Astrocyte (in vitro differentiated cells and primary cell): ENCODE measurements at regions not wholly inside any gene's neighbourhood (a gene's known extent, or its start where the extent isn't known, plus 50 kb on each side); places are given as distances from the start of the nearest gene placed in this dataset.

Experiments
- DNase-seq: peaks from one replicate; pipeline ENCODE4 v3.0.0-alpha.2; 2010; ENCODE audit warnings: low read depth
- FAIRE-seq: peaks from 2 replicates; lab custom pipeline; 2011; peaks lifted over from hg19 to GRCh38; lab: Jason Lieb, UNC
- H2AFZ ChIP-seq: 2 replicates; pipeline ENCODE4 v1.6.0; 2012; ENCODE audit warnings: low read depth, low read length, inconsistent platforms
- H3K27ac ChIP-seq: 2 replicates; pipeline ENCODE4 v1.5.1; 2011; ENCODE audit warnings: low read depth, low read length, inconsistent platforms
- H3K27me3 ChIP-seq: 2 replicates; pipeline ENCODE4 v1.6.0; 2011; ENCODE audit warnings: low read length, inconsistent platforms; ENCODE audit not compliant: insufficient read depth
- H3K36me3 ChIP-seq: 2 replicates; pipeline ENCODE4 v1.5.1; 2011; ENCODE audit warnings: low read length, inconsistent platforms; ENCODE audit not compliant: insufficient read depth
- H3K4me1 ChIP-seq: 2 replicates; pipeline ENCODE4 v1.5.1; 2011; ENCODE audit warnings: low read length, inconsistent platforms; ENCODE audit not compliant: insufficient read depth
- H3K4me2 ChIP-seq: 2 replicates; pipeline ENCODE4 v1.6.0; 2012; ENCODE audit warnings: low read length, inconsistent platforms
- H3K4me3 ChIP-seq: 2 replicates; pipeline ENCODE4 v1.5.1; 2011; ENCODE audit warnings: low read depth, mild to moderate bottlenecking, low read length, inconsistent platforms; ENCODE audit not compliant: insufficient read depth
- H3K79me2 ChIP-seq: 2 replicates; pipeline ENCODE4 v1.6.0; 2012; ENCODE audit warnings: mild to moderate bottlenecking, low read length, inconsistent platforms; ENCODE audit not compliant: insufficient read depth
- H3K9ac ChIP-seq: 2 replicates; pipeline ENCODE4 v1.6.0; 2012; ENCODE audit warnings: mild to moderate bottlenecking, low read length, inconsistent platforms
- H3K9me3 ChIP-seq: 2 replicates; pipeline ENCODE4 v1.5.1; 2012; ENCODE audit warnings: low read depth, mild to moderate bottlenecking, low read length, inconsistent platforms; ENCODE audit not compliant: insufficient read depth
- H4K20me1 ChIP-seq: 2 replicates; pipeline ENCODE4 v1.6.0; 2012; ENCODE audit warnings: low read length, inconsistent platforms; ENCODE audit not compliant: insufficient read depth
- H3K27ac Mint-ChIP-seq: one replicate; pipeline ENCODE4 v1.8.0; 2021; ENCODE audit warnings: mild to moderate bottlenecking, mixed read lengths; ENCODE audit not compliant: unreplicated experiment
- H3K27me3 Mint-ChIP-seq: one replicate; pipeline ENCODE4 v1.8.0; 2021; ENCODE audit warnings: low read depth, mixed read lengths; ENCODE audit not compliant: unreplicated experiment
- H3K36me3 Mint-ChIP-seq: one replicate; pipeline ENCODE4 v1.8.0; 2021; ENCODE audit warnings: low read depth, mixed read lengths; ENCODE audit not compliant: unreplicated experiment
- H3K4me1 Mint-ChIP-seq: one replicate; pipeline ENCODE4 v1.8.0; 2021; ENCODE audit warnings: low read depth, mixed read lengths; ENCODE audit not compliant: unreplicated experiment
- H3K4me3 Mint-ChIP-seq: one replicate; pipeline ENCODE4 v1.8.0; 2021; ENCODE audit warnings: mild to moderate bottlenecking, moderate library complexity, mixed read lengths; ENCODE audit not compliant: unreplicated experiment
- H3K9me3 Mint-ChIP-seq: one replicate; pipeline ENCODE4 v1.8.0; 2021; ENCODE audit warnings: mild to moderate bottlenecking, mixed read lengths; ENCODE audit not compliant: unreplicated experiment
- EZH2 ChIP-seq: IDR thresholded peaks from 2 replicates; pipeline ENCODE4 v1.6.1; 2012; ENCODE audit warnings: mild to moderate bottlenecking, low read length, inconsistent platforms; ENCODE audit not compliant: insufficient read depth
- TF ChIP-seq, protein P1 (sequence below): IDR thresholded peaks from 2 replicates; pipeline ENCODE4 v1.5.1; 2011; ENCODE audit warnings: low read depth, mild to moderate bottlenecking, inconsistent platforms, low read length, moderate library complexity; ENCODE audit not compliant: insufficient read depth

- H3K9me3 ChIP-seq: no peaks in the 10 kb centered on the region
- no peaks in the 10 kb centered on the region for H4K20me1 ChIP-seq
- no peak for FAIRE-seq
- no peak for DNase-seq
- H3K27me3 ChIP-seq: no peaks in the 10 kb centered on the region
- H3K4me1 ChIP-seq: no peaks in the 10 kb centered on the region
- Mint-ChIP-seq H3K4me1 (no peaks in the 10 kb centered on the region), H3K9me3 (peaks cover 4% of the 10 kb centered on the region), H3K27me3 (no peaks in the 10 kb centered on the region), H3K36me3 (no peaks in the 10 kb centered on the region), H3K4me3 (no peak overlapping the region), H3K27ac (no peak overlapping the region)
- H3K36me3 ChIP-seq: no peaks in the 10 kb centered on the region
- H3K4me3 ChIP-seq: no peak overlapping the region
- no peak overlapping the region for H3K27ac ChIP-seq
- H3K79me2 ChIP-seq: no peaks in the 10 kb centered on the region
- TF ChIP-seq EZH2: no peak
- TF ChIP-seq, protein P1, sequence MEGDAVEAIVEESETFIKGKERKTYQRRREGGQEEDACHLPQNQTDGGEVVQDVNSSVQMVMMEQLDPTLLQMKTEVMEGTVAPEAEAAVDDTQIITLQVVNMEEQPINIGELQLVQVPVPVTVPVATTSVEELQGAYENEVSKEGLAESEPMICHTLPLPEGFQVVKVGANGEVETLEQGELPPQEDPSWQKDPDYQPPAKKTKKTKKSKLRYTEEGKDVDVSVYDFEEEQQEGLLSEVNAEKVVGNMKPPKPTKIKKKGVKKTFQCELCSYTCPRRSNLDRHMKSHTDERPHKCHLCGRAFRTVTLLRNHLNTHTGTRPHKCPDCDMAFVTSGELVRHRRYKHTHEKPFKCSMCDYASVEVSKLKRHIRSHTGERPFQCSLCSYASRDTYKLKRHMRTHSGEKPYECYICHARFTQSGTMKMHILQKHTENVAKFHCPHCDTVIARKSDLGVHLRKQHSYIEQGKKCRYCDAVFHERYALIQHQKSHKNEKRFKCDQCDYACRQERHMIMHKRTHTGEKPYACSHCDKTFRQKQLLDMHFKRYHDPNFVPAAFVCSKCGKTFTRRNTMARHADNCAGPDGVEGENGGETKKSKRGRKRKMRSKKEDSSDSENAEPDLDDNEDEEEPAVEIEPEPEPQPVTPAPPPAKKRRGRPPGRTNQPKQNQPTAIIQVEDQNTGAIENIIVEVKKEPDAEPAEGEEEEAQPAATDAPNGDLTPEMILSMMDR: no peak
- H3K9ac ChIP-seq: no peak overlapping the region
- no peak overlapping the region for H2AFZ ChIP-seq
- no peak overlapping the region for H3K4me2 ChIP-seq
Measured at GRCh38 chr17:70994194-70994593, 824.9 kb downstream of the KCNJ2 start.

- Histone ChIP-seq H3K27ac (no peak overlapping the region), H3K9me3 (no peaks in the 10 kb centered on the region), H4K20me1 (no peaks in the 10 kb centered on the region), H3K4me1 (no peaks in the 10 kb centered on the region), H3K36me3 (no peaks in the 10 kb centered on the region), H3K9ac (no peak overlapping the region), H3K79me2 (no peaks in the 10 kb centered on the region), H3K27me3 (no peaks in the 10 kb centered on the region), H3K4me3 (no peak overlapping the region), H3K4me2 (no peak overlapping the region), H2AFZ (no peak overlapping the region)
- H3K27ac Mint-ChIP-seq: no peak overlapping the region
- peaks cover 4% of the 10 kb centered on the region for H3K9me3 Mint-ChIP-seq
- TF ChIP-seq EZH2: no peak
- TF ChIP-seq, protein P1: no peak
- no peak for FAIRE-seq
- no peaks in the 10 kb centered on the region for H3K27me3 Mint-ChIP-seq
- no peak overlapping the region for H3K4me3 Mint-ChIP-seq
- H3K4me1 Mint-ChIP-seq: no peaks in the 10 kb centered on the region
- H3K36me3 Mint-ChIP-seq: no peaks in the 10 kb centered on the region
- no peak for DNase-seq
Measured at GRCh38 chr17:70995997-70996396, 826.7 kb downstream of the KCNJ2 start.

DNA sequence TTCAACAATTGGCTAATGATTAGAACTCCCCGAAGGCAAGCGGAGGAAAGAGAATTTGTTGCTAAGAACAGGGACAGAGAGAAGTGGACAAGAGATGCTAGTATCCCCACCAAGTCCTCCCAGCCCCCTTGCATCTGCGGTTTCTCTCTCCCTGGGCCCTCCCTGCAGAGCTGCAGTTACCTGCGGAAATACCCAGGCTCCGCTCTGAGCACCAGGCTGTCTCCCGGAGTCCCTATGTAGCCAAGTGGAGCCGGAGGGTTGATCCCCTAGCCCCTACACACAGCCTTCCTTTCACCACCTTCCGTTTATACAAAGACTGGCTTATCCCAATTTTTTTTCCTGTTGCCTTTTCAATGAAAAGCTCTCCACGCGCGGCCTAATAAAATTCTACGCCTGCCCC, 834.4 kb downstream of the KCNJ2 start:
- H3K36me3 Mint-ChIP-seq: no peaks in the 10 kb centered on the region
- Histone ChIP-seq H3K27ac (no peak overlapping the region), H3K9me3 (peaks cover 2% of the 10 kb centered on the region), H4K20me1 (no peaks in the 10 kb centered on the region), H2AFZ (no peak overlapping the region), H3K36me3 (no peaks in the 10 kb centered on the region), H3K4me1 (no peaks in the 10 kb centered on the region), H3K4me2 (no peak overlapping the region), H3K27me3 (no peaks in the 10 kb centered on the region), H3K79me2 (no peaks in the 10 kb centered on the region), H3K9ac (no peak overlapping the region), H3K4me3 (no peak overlapping the region)
- TF ChIP-seq, protein P1: no peak
- no peak for TF ChIP-seq EZH2
- H3K9me3 Mint-ChIP-seq: no peaks in the 10 kb centered on the region
- DNase-seq (no peak), FAIRE-seq (no peak)
- no peaks in the 10 kb centered on the region for H3K27me3 Mint-ChIP-seq
- H3K27ac Mint-ChIP-seq: no peak overlapping the region
- no peaks in the 10 kb centered on the region for H3K4me1 Mint-ChIP-seq
- no peak overlapping the region for H3K4me3 Mint-ChIP-seq
